ENCODE measurements at regions not wholly inside any gene's neighbourhood (a gene's known extent, or its start where the extent isn't known, plus 50 kb on each side); places are given as distances from the start of the nearest gene placed in this dataset.

GRCh38 chr3:166455744-166456143, 618.5 kb upstream of the BCHE start:
- TF ChIP-seq CTCF (IDR thresholded peaks at IDR 0.05) (no peak), POLR2A (IDR thresholded peaks at IDR 0.05) (no peak), POLR2AphosphoS5 (IDR thresholded peaks at IDR 0.05; ENCODE audit: insufficient read depth in 1 of 2, low read depth in 1 of 2) (no peak)

All from vagina (tissue), 2 donors.